Fibroblast of the aortic adventitia (primary cell): ENCODE measurements at regions not wholly inside any gene's neighbourhood (a gene's known extent, or its start where the extent isn't known, plus 50 kb on each side); places are given as distances from the start of the nearest gene placed in this dataset.
"Not testable (repeated sequence)": the region's sequence is repeated elsewhere in the genome, so short reads cannot be mapped to it uniquely, and the experiment has no call there.

Source experiments
- DNase-seq: peaks from one replicate; pipeline ENCODE4 v3.0.0-alpha.2; 2010; ENCODE audit warnings: low read depth
- H3K4me3 ChIP-seq: 2 replicates; pipeline ENCODE4 v1.5.1; 2011; ENCODE audit warnings: low read depth, mild to moderate bottlenecking, control low read depth, low read length, moderate library complexity
- CTCF ChIP-seq: IDR thresholded peaks from 2 replicates; pipeline ENCODE4 v1.5.1; 2011; ENCODE audit warnings: mild to moderate bottlenecking, low read length, control low read depth, inconsistent platforms; ENCODE audit not compliant: insufficient read depth

GRCh38 chr11:129643031-129643721 is 172.5 kb upstream of the TMEM45B start:
- no peak overlapping the region for H3K4me3 ChIP-seq
- no peak for TF ChIP-seq CTCF
- DNase-seq, result peak; percentile 38

GRCh38 chr11:129644326-129644725 is 171.3 kb upstream of the TMEM45B start:
- no peak overlapping the region for H3K4me3 ChIP-seq
- no peak for TF ChIP-seq CTCF
- no peak for DNase-seq

- H3K4me3 ChIP-seq, result no peak overlapping the region
- TF ChIP-seq CTCF, result no peak
- no peak for DNase-seq
Measured at GRCh38 chr11:129645943-129646342, 169.7 kb upstream of the TMEM45B start.

- DNase-seq, H3K4me3 ChIP-seq: not testable (repeated sequence)
Measured at GRCh38 chr11:129650044-129650443, 165.6 kb upstream of the TMEM45B start.

- DNase-seq, result peak; percentile 87
- no peak overlapping the region for H3K4me3 ChIP-seq
- no peak for TF ChIP-seq CTCF
Measured at GRCh38 chr11:129652835-129653234, 162.8 kb upstream of the TMEM45B start.

GRCh38 chr11:129655247-129655832 is 160.3 kb upstream of the TMEM45B start:
- H3K4me3 ChIP-seq, result no peak overlapping the region
- DNase-seq, result no peak
- TF ChIP-seq CTCF, result no peak

GRCh38 chr11:129657866-129658525 is 157.7 kb upstream of the TMEM45B start:
- DNase-seq, result no peak
- no peak for TF ChIP-seq CTCF
- H3K4me3 ChIP-seq, result no peak overlapping the region
